Mammary epithelial cell (primary cell): ENCODE measurements at regions not wholly inside any gene's neighbourhood (a gene's known extent, or its start where the extent isn't known, plus 50 kb on each side); places are given as distances from the start of the nearest gene placed in this dataset.

ENCODE experiments used
- EZH2 ChIP-seq: IDR thresholded peaks from 2 replicates; pipeline ENCODE4 v1.6.1; 2012; ENCODE audit warnings: low read length, inconsistent platforms, borderline replicate concordance
- TF ChIP-seq, protein P1 (sequence below), 2 donors: IDR thresholded peaks in 1 of 2; conservative IDR thresholded peaks in 1 of 2; 2 replicates each; pipeline ENCODE4 v1.5.1; 2011 to 2012; ENCODE audit warnings: inconsistent platforms in 2 of 2, low read length in 2 of 2, mild to moderate bottlenecking in 2 of 2, control low read depth in 1 of 2, low read depth in 1 of 2; ENCODE audit not compliant: insufficient read depth in 1 of 2; ENCODE audit errors: extremely low read depth in 1 of 2

DNA sequence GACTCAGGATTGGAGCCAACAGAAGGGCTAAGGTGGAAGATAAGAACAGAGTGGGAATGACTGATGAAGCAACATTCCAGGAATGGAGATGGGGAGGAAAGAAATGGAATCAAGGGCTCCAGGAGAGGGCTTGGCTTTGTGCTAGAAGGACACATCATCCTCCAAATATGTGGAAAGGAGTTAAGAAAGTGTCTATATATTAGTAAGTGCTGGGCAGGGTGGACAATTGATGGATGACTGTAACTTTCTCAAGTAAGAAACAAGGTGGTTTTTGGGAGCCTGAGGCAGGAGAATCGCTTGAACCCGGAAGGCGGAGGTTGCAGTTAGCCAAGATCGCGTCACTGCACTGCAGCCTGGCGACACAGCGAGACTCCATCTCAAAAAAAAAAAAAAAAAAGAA is 71.6 kb upstream of the NFKB1 start:
- TF ChIP-seq, protein P1, sequence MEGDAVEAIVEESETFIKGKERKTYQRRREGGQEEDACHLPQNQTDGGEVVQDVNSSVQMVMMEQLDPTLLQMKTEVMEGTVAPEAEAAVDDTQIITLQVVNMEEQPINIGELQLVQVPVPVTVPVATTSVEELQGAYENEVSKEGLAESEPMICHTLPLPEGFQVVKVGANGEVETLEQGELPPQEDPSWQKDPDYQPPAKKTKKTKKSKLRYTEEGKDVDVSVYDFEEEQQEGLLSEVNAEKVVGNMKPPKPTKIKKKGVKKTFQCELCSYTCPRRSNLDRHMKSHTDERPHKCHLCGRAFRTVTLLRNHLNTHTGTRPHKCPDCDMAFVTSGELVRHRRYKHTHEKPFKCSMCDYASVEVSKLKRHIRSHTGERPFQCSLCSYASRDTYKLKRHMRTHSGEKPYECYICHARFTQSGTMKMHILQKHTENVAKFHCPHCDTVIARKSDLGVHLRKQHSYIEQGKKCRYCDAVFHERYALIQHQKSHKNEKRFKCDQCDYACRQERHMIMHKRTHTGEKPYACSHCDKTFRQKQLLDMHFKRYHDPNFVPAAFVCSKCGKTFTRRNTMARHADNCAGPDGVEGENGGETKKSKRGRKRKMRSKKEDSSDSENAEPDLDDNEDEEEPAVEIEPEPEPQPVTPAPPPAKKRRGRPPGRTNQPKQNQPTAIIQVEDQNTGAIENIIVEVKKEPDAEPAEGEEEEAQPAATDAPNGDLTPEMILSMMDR (conservative IDR thresholded peaks at IDR 0.05 in 1 of 2, IDR thresholded peaks at IDR 0.05 in 1 of 2; ENCODE audit: extremely low read depth in 1 of 2, insufficient read depth in 1 of 2, low read depth in 1 of 2, low read length in 2 of 2), result no peak
- TF ChIP-seq EZH2, result no peak
